ENCODE measurements at regions not wholly inside any gene's neighbourhood (a gene's known extent, or its start where the extent isn't known, plus 50 kb on each side); places are given as distances from the start of the nearest gene placed in this dataset.

DNA sequence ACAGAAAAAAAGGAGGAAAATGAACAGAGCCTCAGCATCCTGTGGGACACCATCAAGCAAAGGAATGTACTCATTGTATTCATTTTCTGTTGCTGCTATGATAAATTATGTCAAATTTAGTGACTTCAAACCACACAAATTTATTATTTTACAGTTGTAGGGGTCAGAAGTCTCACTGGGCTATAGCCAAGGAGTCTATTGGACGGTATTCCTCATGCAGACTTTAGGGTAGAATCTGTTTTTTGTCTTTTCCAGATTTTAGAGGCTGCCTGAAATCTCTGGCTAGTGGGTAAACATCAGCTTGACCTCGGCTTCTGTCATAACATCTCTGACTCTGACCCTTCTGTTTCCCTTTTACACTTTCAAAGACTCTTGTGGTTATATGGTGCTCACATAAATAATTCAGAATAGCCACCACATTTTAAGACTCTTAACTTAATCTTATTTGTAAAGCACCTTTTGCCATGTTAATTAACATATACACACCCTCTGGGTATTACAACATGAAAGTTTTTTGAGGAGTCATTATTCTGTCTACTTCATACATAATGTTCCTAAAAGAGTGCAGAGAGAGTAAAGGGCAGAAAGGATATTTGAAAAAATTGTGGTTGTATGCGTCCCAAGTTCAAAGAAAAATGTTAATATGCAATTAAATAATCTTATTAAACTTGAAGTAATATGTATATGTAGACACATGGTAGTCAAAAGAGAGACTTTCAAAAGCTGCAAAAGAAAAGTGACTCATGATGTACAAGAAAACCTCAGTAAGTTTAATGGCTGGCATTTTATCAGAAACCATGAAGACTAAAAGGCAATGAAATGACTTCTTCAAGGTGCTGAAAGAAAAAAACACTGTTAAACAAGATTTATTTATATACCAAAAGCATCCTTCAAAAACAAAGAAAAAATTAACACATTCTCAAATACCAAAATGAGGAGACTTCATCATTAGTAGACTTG lies 70.8 kb upstream of the MEOX2 start:
- DNase-seq (ENCODE audit: low spot score): no peak
- no peak overlapping the region for H3K27ac Mint-ChIP-seq (ENCODE audit: unreplicated experiment)
- TF ChIP-seq, protein P1, sequence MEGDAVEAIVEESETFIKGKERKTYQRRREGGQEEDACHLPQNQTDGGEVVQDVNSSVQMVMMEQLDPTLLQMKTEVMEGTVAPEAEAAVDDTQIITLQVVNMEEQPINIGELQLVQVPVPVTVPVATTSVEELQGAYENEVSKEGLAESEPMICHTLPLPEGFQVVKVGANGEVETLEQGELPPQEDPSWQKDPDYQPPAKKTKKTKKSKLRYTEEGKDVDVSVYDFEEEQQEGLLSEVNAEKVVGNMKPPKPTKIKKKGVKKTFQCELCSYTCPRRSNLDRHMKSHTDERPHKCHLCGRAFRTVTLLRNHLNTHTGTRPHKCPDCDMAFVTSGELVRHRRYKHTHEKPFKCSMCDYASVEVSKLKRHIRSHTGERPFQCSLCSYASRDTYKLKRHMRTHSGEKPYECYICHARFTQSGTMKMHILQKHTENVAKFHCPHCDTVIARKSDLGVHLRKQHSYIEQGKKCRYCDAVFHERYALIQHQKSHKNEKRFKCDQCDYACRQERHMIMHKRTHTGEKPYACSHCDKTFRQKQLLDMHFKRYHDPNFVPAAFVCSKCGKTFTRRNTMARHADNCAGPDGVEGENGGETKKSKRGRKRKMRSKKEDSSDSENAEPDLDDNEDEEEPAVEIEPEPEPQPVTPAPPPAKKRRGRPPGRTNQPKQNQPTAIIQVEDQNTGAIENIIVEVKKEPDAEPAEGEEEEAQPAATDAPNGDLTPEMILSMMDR (IDR thresholded peaks at IDR 0.05): no peak

DNA sequence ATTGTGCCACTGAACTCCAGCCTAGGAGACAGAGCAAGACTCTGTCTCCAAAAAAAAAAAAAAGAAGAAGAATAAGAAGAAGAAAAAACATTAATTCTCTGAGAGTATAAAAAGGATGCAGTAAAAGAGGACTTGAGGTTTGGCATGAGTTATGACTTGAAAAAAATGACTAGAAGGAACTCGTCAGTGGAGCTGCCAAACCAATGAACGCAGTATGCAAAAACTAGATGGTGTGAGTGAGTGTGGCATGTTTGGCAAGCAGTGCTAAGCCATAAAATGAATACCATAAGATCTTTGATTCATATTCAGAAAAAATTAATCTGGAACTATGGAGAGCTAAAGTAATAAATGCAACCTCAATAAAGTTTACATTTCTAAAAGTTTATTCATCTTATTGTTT lies 68.6 kb upstream of the MEOX2 start:
- H3K4me1 Mint-ChIP-seq (ENCODE audit: low read depth): peaks cover 63% of the 10 kb centered on the region
- TF ChIP-seq, protein P1 (IDR thresholded peaks at IDR 0.05): no peak
- no peak overlapping the region for H3K4me3 Mint-ChIP-seq (ENCODE audit: unreplicated experiment)
- H3K9me3 Mint-ChIP-seq (ENCODE audit: low read depth): peaks cover 2% of the 10 kb centered on the region
- no peaks in the 10 kb centered on the region for H3K27me3 Mint-ChIP-seq (ENCODE audit: low read depth)
- H3K36me3 Mint-ChIP-seq (ENCODE audit: low read depth): no peaks in the 10 kb centered on the region
- no peak for DNase-seq (ENCODE audit: low spot score)
- H3K27ac Mint-ChIP-seq (ENCODE audit: unreplicated experiment): no peak overlapping the region

More for the DNA sequence above, 70.8 kb upstream of the MEOX2 start:
- no peaks in the 10 kb centered on the region for H3K27me3 Mint-ChIP-seq (ENCODE audit: low read depth)
- no peak overlapping the region for H3K4me3 Mint-ChIP-seq (ENCODE audit: unreplicated experiment)
- H3K4me1 Mint-ChIP-seq (ENCODE audit: low read depth): peaks cover 43% of the 10 kb centered on the region
- H3K9me3 Mint-ChIP-seq (ENCODE audit: low read depth): peaks cover 2% of the 10 kb centered on the region
- no peaks in the 10 kb centered on the region for H3K36me3 Mint-ChIP-seq (ENCODE audit: low read depth)

DNA sequence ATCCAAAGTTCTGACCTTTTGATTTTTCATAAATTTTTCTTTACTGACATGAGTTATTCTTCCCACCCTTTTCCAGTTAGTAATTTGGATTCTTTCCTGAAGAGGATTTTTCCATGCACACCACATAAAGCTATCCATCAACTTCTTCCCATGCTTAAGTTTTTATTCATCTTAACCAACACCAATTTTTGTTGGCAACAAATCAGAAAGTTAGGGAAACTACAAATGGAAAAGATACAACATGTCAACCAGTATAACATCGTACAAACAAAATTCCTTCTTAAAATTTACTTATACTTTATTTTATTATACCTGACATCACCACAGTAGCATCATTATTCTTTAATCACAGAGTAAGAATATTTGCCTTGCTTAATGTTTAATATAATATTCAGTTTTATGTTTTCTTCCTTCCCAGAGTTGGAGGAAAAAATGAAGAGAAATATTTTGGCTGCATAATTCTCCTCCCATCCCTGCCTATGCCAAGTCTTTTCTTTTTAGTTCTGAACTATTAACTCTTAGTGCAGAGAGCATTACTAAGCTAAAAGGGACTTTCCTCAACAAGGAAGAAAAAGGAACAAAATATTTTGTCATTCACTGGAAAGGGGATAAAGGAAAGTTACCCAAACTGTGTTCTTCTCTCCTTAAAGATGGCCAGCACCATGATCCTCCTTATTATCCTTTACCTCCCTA lies 67.5 kb upstream of the MEOX2 start:
- H3K4me1 Mint-ChIP-seq (ENCODE audit: low read depth): peaks cover 68% of the 10 kb centered on the region
- no peaks in the 10 kb centered on the region for H3K36me3 Mint-ChIP-seq (ENCODE audit: low read depth)
- TF ChIP-seq, protein P1 (IDR thresholded peaks at IDR 0.05): no peak
- H3K27ac Mint-ChIP-seq (ENCODE audit: unreplicated experiment): peak overlapping the region; percentile 43
- H3K9me3 Mint-ChIP-seq (ENCODE audit: low read depth): peaks cover 2% of the 10 kb centered on the region
- no peaks in the 10 kb centered on the region for H3K27me3 Mint-ChIP-seq (ENCODE audit: low read depth)
- H3K4me3 Mint-ChIP-seq (ENCODE audit: unreplicated experiment): no peak overlapping the region
- DNase-seq (ENCODE audit: low spot score): no peak

DNA sequence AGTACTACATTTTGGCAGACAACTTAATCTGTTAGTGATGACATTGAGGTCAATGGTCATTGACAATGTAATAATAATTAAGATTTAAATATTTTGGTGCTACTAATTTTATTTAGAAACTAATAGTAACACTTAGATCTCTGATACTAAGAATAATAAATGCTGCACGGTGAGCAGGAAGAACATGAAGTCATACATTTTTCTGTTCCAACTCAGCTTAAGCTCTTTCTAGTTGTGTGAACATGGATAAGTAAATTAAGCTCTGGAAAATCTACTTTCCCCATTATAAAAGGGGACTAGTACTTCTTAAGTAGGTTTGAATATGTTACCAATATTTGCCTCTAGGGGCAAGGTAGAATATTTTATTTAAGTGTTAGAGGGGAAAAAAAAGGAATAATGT lies 65.9 kb upstream of the MEOX2 start:
- Mint-ChIP-seq H3K27me3 (ENCODE audit: low read depth) (no peaks in the 10 kb centered on the region), H3K4me3 (ENCODE audit: unreplicated experiment) (no peak overlapping the region), H3K4me1 (ENCODE audit: low read depth) (peaks cover 68% of the 10 kb centered on the region), H3K9me3 (ENCODE audit: low read depth) (peaks cover 2% of the 10 kb centered on the region), H3K36me3 (ENCODE audit: low read depth) (no peaks in the 10 kb centered on the region), H3K27ac (ENCODE audit: unreplicated experiment) (peak overlapping the region; percentile 88)
- DNase-seq (ENCODE audit: low spot score): no peak
- TF ChIP-seq, protein P1 (IDR thresholded peaks at IDR 0.05): peak; percentile 36

DNA sequence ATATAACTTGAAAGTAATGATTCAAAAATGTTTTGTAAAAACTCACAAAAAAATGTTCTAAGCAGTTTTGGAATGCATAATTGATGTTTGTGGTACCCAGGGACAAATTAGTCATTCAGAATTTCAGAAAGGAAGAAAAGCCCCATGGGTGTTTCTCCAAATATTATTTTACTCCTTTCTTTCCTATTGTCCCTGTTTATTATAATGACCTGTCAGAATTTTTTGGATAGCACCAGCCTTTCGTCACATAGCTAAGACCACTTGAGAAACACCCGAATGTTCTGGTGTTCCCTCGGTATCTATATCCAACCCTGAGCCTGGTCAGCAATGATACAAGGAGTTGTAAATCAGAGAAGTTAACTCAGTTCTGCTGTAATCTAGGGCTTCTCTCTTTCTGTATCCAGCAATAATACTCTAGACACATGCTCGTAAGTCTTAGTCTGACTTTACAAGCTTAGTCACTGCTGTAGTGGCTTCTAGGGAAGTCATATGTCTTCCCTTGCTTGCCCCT lies 64.8 kb upstream of the MEOX2 start:
- Mint-ChIP-seq H3K4me3 (ENCODE audit: unreplicated experiment) (no peak overlapping the region), H3K27ac (ENCODE audit: unreplicated experiment) (peak overlapping the region; percentile 88), H3K4me1 (ENCODE audit: low read depth) (peaks cover 65% of the 10 kb centered on the region), H3K9me3 (ENCODE audit: low read depth) (peaks cover 2% of the 10 kb centered on the region), H3K27me3 (ENCODE audit: low read depth) (no peaks in the 10 kb centered on the region), H3K36me3 (ENCODE audit: low read depth) (no peaks in the 10 kb centered on the region)
- TF ChIP-seq, protein P1 (IDR thresholded peaks at IDR 0.05): no peak
- DNase-seq (ENCODE audit: low spot score): no peak

All from chondrocyte (in vitro differentiated cells).